Keratinocyte (primary cell): ENCODE measurements at regions not wholly inside any gene's neighbourhood (a gene's known extent, or its start where the extent isn't known, plus 50 kb on each side); places are given as distances from the start of the nearest gene placed in this dataset.

ENCODE experiments used
- CTCF ChIP-seq, 3 experiments: IDR thresholded peaks in 1 of 3; conservative IDR thresholded peaks in 1 of 3; optimal IDR thresholded peaks in 1 of 3; 2 replicates in 2 of 3; 3 replicates in 1 of 3; pipeline versions ENCODE3 to v1.5.1; 2011; ENCODE audit warnings: low read length in 3 of 3, mild to moderate bottlenecking in 3 of 3, moderate library complexity in 2 of 3, control low read depth in 1 of 3, inconsistent platforms in 1 of 3; ENCODE audit not compliant: insufficient read depth in 2 of 3; ENCODE audit errors: extremely low read depth in 1 of 3
- EZH2 ChIP-seq: IDR thresholded peaks from one replicate; pipeline ENCODE4 v1.6.1; 2012; ENCODE audit warnings: inconsistent platforms, mild to moderate bottlenecking, low read length, moderate library complexity

GRCh38 chr16:29256501-29256981 lies 150.0 kb downstream of the NPIPB11 start:
- no peak for TF ChIP-seq CTCF (optimal IDR thresholded peaks at IDR 0.05 in 1 of 3, IDR thresholded peaks at IDR 0.05 in 1 of 3, conservative IDR thresholded peaks at IDR 0.05 in 1 of 3; ENCODE audit: extremely low read depth in 1 of 3, insufficient read depth in 2 of 3, low read length in 3 of 3)
- TF ChIP-seq EZH2: no peak
